Breast epithelium (tissue), 3 donors: ENCODE measurements at regions not wholly inside any gene's neighbourhood (a gene's known extent, or its start where the extent isn't known, plus 50 kb on each side); places are given as distances from the start of the nearest gene placed in this dataset.

Experiments used
- CTCF ChIP-seq, 3 donors: fragments of 450-650 bp; IDR thresholded peaks; one replicate each; pipeline ENCODE4 v1.5.1; 2016 to 2017; ENCODE audit warnings: antibody characterized with exemption in 3 of 3, mild to moderate bottlenecking in 3 of 3, moderate library complexity in 3 of 3
- POLR2AphosphoS5 ChIP-seq, 3 donors: sonication (generic); formaldehyde crosslinking; IDR thresholded peaks; one replicate each; pipeline ENCODE4 v1.6.1; 2017; ENCODE audit warnings: antibody characterized with exemption in 3 of 3

- TF ChIP-seq CTCF (IDR thresholded peaks at IDR 0.05) (no peak), POLR2AphosphoS5 (IDR thresholded peaks at IDR 0.05) (no peak)
Observed at GRCh38 chr20:52845044-52845443, 127.1 kb upstream of the TSHZ2 start.
